Breast epithelium (tissue), 4 donors: ENCODE measurements at regions not wholly inside any gene's neighbourhood (a gene's known extent, or its start where the extent isn't known, plus 50 kb on each side); places are given as distances from the start of the nearest gene placed in this dataset.

ENCODE experiments used
- DNase-seq, 2 donors: peaks; one replicate each; pipeline ENCODE4 v3.0.0-alpha.2; 2019; ENCODE audit warnings: low spot score in 2 of 2
- H3K27ac ChIP-seq, 2 donors: fragments of 200-600 bp; sonication (generic) in 1 of 2; one replicate each; pipeline ENCODE4 v1.5.1; 2016 to 2019; ENCODE audit warnings: mild to moderate bottlenecking in 1 of 2
- H3K27me3 ChIP-seq, 2 donors: fragments of 200-600 bp; sonication (generic) in 1 of 2; one replicate each; pipeline versions ENCODE4 v1.5.1 to v1.6.0; 2017 to 2019; ENCODE audit warnings: control low read depth in 1 of 2, mild to moderate bottlenecking in 1 of 2
- H3K36me3 ChIP-seq: fragments of 200-600 bp; one replicate; pipeline ENCODE4 v1.5.1; 2019
- H3K4me1 ChIP-seq, 2 donors: fragments of 200-600 bp; sonication (generic); one replicate each; pipeline ENCODE4 v1.5.1; 2016 to 2019; ENCODE audit warnings: control low read depth in 1 of 2
- H3K4me3 ChIP-seq, 3 donors: fragments of 200-600 bp; sonication (generic); 1 replicate in 2 of 3; 2 replicates in 1 of 3; pipeline ENCODE4 v1.5.1; 2016 to 2019; ENCODE audit warnings: mild to moderate bottlenecking in 3 of 3, moderate library complexity in 2 of 3
- H3K9me3 ChIP-seq, 2 donors: fragments of 200-600 bp; sonication (generic) in 1 of 2; one replicate each; pipeline ENCODE4 v1.5.1; 2016 to 2019; ENCODE audit warnings: control low read depth in 1 of 2
- POLR2A ChIP-seq: fragments of 450-650 bp; IDR thresholded peaks from one replicate; pipeline ENCODE4 v1.6.1; 2016; ENCODE audit warnings: antibody characterized with exemption, mild to moderate bottlenecking, moderate library complexity
- POLR2AphosphoS5 ChIP-seq, 3 donors: sonication (generic); formaldehyde crosslinking; IDR thresholded peaks; one replicate each; pipeline ENCODE4 v1.6.1; 2017; ENCODE audit warnings: antibody characterized with exemption in 3 of 3
- intact Hi-C: fragments of 100-400 bp; cut with DNase I; formaldehyde crosslinking; loops from one replicate; pipeline ENCODE4 v1.15.1; 2023; ENCODE audit warnings: low total_unique reads
- TF ChIP-seq, protein P1 (sequence below), 3 donors: fragments of 450-650 bp; IDR thresholded peaks; one replicate each; pipeline ENCODE4 v1.5.1; 2016 to 2017; ENCODE audit warnings: antibody characterized with exemption in 3 of 3, mild to moderate bottlenecking in 3 of 3, moderate library complexity in 3 of 3

DNA sequence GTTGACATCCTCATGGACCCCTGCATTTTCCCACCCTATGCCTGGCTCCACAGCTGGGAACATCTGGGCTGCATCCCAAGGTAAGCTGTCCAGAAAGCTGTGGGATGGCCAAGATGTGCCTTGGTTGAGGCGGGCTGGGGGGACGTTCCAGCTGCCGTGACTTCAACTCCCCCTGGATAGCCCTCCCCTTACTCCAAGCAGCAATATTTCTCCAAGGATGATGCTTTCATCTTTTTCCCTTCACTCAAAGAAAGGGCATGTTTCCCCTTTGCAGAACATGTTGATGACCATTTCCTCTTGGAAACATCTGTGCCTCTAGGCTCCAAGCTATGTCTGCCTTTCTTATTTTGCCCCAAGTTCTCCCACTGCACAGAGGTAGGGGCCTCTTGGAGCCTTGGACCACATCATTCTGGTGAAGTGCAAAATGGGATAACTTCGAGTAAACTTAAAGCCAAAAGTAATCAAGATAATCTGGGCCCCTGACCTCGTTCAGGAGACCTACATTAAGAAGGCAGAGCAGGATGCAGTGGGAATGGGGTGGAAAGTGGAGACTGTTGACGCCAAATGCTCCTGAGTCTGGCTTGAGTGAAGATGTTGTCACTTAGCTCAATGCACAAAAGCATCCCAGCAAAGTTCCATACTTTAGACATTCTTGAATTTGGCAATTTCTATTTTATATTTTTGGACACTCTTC is 175.2 kb downstream of the GAS1 start:
- Histone ChIP-seq H3K36me3 (no peaks in the 10 kb centered on the region), H3K27ac (peak overlapping the region in 1 of 2 donors; percentile 49), H3K4me3 (no peak overlapping the region), H3K4me1 (peaks cover 0 to 6% of the 10 kb centered on the region in 2 donors), H3K9me3 (no peaks in the 10 kb centered on the region), H3K27me3 (no peaks in the 10 kb centered on the region)
- no peak for DNase-seq
- intact Hi-C loops: no loop called here
- TF ChIP-seq POLR2AphosphoS5 (IDR thresholded peaks at IDR 0.05): no peak

DNA sequence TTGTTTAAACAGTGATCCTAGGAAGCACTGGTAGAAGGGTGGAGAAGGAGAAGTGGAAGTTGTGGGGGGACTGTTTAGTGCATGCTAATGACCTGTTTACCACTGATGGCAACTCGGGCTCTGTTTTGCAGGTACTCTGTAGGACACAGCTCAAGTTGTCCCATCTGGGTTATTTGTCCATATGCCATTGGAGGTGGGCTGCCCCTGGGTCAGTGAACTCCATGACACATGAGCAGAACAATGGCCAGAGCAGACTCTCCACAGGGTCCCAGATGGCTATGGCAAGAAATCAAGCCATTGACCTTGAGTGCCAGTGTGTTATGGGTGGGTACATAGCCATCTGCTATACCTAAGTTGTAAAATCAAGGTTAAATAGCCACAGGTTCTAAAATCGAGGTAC is 175.9 kb downstream of the GAS1 start:
- TF ChIP-seq POLR2A: no peak
- TF ChIP-seq, protein P1, sequence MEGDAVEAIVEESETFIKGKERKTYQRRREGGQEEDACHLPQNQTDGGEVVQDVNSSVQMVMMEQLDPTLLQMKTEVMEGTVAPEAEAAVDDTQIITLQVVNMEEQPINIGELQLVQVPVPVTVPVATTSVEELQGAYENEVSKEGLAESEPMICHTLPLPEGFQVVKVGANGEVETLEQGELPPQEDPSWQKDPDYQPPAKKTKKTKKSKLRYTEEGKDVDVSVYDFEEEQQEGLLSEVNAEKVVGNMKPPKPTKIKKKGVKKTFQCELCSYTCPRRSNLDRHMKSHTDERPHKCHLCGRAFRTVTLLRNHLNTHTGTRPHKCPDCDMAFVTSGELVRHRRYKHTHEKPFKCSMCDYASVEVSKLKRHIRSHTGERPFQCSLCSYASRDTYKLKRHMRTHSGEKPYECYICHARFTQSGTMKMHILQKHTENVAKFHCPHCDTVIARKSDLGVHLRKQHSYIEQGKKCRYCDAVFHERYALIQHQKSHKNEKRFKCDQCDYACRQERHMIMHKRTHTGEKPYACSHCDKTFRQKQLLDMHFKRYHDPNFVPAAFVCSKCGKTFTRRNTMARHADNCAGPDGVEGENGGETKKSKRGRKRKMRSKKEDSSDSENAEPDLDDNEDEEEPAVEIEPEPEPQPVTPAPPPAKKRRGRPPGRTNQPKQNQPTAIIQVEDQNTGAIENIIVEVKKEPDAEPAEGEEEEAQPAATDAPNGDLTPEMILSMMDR (IDR thresholded peaks at IDR 0.05): no peak
- TF ChIP-seq POLR2AphosphoS5 (IDR thresholded peaks at IDR 0.05): no peak
- DNase-seq: no peak
- H3K4me1 ChIP-seq: peaks cover 0 to 6% of the 10 kb centered on the region in 2 donors
- no peaks in the 10 kb centered on the region for H3K36me3 ChIP-seq
- H3K27ac ChIP-seq: peak overlapping the region in 1 of 2 donors; percentile 38
- intact Hi-C loops: no loop called here
- H3K4me3 ChIP-seq: no peak overlapping the region
- H3K9me3 ChIP-seq: no peaks in the 10 kb centered on the region
- no peaks in the 10 kb centered on the region for H3K27me3 ChIP-seq

DNA sequence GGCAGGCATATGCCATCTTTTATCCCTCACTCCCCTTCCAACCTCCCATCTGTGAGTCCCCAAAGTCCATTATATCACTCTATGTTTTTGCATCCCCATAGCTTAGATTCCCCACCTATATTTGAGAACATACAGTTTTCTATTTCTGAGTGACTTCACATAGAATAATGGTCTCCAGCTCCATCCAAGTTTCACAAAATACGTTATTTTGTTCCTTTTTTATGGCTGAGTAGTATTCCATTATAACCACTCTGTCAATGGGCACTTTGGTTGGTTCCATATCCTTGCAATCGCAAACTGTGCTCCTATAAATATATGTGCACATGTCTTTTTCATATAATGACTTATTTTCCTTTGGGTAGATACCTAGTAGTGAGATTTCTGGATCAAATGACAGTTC is 178.6 kb downstream of the GAS1 start:
- intact Hi-C loops: no loop called here
- Histone ChIP-seq H3K27ac (no peak overlapping the region), H3K36me3 (no peaks in the 10 kb centered on the region), H3K27me3 (no peaks in the 10 kb centered on the region), H3K9me3 (no peaks in the 10 kb centered on the region), H3K4me1 (peaks cover 0 to 6% of the 10 kb centered on the region in 2 donors), H3K4me3 (no peak overlapping the region)
- TF ChIP-seq POLR2A (no peak), POLR2AphosphoS5 (IDR thresholded peaks at IDR 0.05) (no peak)
- TF ChIP-seq, protein P1 (IDR thresholded peaks at IDR 0.05): no peak
- DNase-seq: no peak

DNA sequence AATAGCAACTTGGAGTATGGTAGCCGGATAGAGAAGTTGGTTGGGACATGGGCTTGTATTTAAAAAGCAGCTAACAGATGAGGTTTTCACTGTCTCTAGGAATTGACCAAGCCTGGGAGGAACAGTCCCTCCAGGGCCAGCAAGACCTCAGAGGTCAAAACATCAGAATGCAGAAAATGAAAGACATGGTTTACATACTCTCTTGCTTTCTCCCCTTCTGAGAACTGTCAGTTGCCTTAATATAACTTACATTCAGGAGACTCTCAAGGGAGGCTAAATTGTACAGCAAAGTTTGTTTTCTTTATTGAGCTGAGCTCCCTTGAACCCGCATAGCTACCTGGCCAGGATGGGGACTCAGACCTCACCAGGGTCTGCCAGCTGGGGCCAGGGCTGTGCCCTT is 179.3 kb downstream of the GAS1 start:
- Histone ChIP-seq H3K27me3 (no peaks in the 10 kb centered on the region), H3K9me3 (no peaks in the 10 kb centered on the region), H3K4me1 (peaks cover 0 to 6% of the 10 kb centered on the region in 2 donors), H3K4me3 (no peak overlapping the region), H3K27ac (peak overlapping the region; percentile 80 to 83), H3K36me3 (no peaks in the 10 kb centered on the region)
- no peak for DNase-seq
- intact Hi-C loops: no loop called here
- TF ChIP-seq POLR2A: no peak
- TF ChIP-seq POLR2AphosphoS5 (IDR thresholded peaks at IDR 0.05): no peak
- TF ChIP-seq, protein P1 (IDR thresholded peaks at IDR 0.05): no peak

DNA sequence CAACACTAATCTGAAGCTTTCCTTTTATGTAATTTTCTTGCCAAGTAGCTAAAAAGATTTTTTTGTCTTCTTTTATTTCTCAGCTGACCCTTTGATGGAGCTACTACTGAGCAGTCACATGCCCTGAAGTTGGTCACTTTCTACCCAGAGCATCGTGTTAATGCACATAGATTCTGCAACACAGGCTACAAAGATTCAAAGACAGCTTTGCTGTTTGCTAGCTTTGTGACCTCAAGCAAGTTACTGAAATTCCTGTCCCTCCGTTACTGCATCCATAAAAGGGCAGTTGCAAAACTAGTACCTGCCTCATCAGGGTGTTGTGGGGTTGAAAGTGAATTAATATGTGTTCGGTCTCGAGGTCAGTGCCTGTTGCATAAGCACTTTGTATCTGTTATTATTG is 179.9 kb downstream of the GAS1 start:
- intact Hi-C loops: no loop called here
- TF ChIP-seq POLR2A: no peak
- peak in 1 of 3 donors; percentile 30 for TF ChIP-seq POLR2AphosphoS5 (IDR thresholded peaks at IDR 0.05)
- no peaks in the 10 kb centered on the region for H3K36me3 ChIP-seq

DNA sequence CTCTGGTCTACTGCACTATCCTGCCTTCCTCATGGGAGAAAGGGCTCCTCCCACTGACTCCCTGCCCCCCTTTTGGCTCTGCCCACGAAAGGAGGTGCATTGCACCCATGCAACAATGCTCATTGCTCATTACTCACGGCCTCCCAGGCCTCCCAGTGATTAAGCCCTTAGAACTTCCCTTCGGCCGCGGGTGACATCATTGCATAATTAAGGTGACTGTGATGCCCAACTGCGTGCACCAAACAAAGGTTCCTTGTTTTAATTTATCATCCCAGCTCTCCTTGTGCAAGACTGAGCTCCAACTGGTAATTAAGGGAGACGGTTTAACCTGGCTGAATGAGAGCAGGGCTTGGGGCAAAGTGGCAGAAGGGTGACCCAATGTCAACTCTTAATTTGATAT is 180.4 kb downstream of the GAS1 start:
- DNase-seq: peak in 1 of 2 donors; percentile 93
- Histone ChIP-seq H3K36me3 (no peaks in the 10 kb centered on the region), H3K27ac (peak overlapping the region; percentile 80 to 83), H3K9me3 (no peaks in the 10 kb centered on the region), H3K27me3 (no peaks in the 10 kb centered on the region), H3K4me1 (peaks cover 0 to 6% of the 10 kb centered on the region in 2 donors), H3K4me3 (no peak overlapping the region)
- intact Hi-C loops: no loop called here
- peak; percentile 28 to 54 (median 43) for TF ChIP-seq POLR2AphosphoS5 (IDR thresholded peaks at IDR 0.05)
- no peak for TF ChIP-seq POLR2A
- TF ChIP-seq, protein P1 (IDR thresholded peaks at IDR 0.05): no peak

More for the DNA sequence above, 179.9 kb downstream of the GAS1 start:
- H3K4me3 ChIP-seq: no peak overlapping the region
- H3K9me3 ChIP-seq: no peaks in the 10 kb centered on the region
- H3K4me1 ChIP-seq: peaks cover 0 to 6% of the 10 kb centered on the region in 2 donors
- no peaks in the 10 kb centered on the region for H3K27me3 ChIP-seq
- peak overlapping the region; percentile 80 to 83 for H3K27ac ChIP-seq
- DNase-seq: peak in 1 of 2 donors; percentile 52
